ENCODE measurements at regions not wholly inside any gene's neighbourhood (a gene's known extent, or its start where the extent isn't known, plus 50 kb on each side); places are given as distances from the start of the nearest gene placed in this dataset.

DNA sequence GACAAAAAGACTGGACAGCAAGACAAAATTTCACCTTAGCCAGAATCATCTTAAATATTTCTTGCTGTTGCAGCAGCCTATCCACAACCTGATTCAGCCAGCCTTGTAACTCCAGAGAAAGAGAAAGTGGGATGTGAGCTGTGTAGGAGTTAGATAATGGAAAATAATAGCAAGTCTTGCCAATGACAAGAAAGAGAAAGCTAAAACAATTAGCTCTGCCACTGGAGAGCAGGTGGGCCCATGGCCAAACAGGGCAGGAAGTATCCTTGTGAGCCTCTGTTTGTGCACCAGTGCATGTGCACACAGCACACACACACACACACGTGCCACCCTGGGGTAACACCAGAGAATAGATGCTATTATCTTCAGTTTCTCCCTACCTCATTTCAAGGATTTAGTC lies 106.0 kb upstream of the CCDC196 start:
- no peak for DNase-seq

- DNase-seq, result no peak
Observed at GRCh38 chr14:66381755-66382154, 104.4 kb upstream of the CCDC196 start.

DNA sequence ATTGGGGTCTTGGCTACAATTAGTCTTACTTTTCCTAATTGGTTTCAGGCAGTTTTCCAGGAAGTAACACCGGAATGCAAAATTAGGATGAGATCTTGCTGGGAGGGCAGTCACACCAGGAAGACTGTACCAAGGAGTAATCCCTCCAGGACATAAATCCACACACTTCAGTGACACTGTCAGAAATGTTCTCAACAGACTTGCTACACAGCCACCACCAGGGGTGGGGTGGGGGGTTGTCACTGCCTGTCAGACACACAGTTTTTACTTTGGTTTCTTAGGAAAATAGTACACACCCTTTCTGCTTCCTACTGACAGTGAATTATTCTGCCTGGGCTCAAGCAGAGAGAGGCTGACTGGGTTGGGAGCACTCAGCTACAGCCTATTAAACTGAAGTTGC lies 102.9 kb upstream of the CCDC196 start:
- no peak for DNase-seq

- DNase-seq, result no peak
Observed at GRCh38 chr14:66383771-66384170, 102.4 kb upstream of the CCDC196 start.

GRCh38 chr14:66388516-66388915 lies 97.7 kb upstream of the CCDC196 start:
- no peak for DNase-seq

GRCh38 chr14:66389481-66389880 lies 96.7 kb upstream of the CCDC196 start:
- no peak for DNase-seq

DNA sequence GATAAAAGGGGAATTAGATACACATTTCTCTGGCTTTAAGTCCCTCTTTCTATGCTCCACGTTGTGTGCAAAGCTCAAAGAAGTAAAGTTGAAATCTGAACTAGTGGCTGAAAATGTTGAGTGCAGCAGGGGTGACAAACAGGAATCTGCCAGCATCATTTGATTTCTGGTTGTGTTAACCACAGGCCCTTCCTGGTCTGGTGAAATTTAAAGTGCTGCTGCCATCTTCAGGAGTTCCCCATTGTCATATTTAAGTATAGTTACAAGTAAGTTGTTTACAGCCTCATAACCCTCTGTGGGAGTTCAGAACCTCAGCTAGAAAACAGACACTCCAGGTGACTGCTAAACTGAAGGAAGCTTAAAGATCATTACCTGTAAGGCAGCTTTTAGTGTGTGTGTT lies 90.9 kb upstream of the CCDC196 start:
- no peak for DNase-seq

DNA sequence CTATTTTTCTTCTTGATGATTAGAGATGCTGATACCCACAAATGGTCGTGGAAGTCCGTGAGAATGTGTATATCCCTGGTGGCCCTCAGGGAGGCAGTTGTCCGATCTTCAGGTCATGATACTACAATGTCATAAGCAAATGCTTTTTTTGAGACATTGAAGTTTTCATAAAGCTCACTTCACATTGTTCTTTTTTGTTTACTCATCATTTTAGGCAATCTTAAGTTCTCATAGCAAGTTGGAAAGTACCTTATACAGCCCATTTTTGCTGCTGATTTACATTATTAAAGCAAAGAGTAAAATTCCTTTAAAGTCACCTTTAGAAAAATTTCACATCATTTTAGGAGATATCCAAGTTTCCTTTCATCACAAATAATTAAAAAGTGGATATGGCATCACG lies 90.0 kb upstream of the CCDC196 start:
- no peak for DNase-seq

DNA sequence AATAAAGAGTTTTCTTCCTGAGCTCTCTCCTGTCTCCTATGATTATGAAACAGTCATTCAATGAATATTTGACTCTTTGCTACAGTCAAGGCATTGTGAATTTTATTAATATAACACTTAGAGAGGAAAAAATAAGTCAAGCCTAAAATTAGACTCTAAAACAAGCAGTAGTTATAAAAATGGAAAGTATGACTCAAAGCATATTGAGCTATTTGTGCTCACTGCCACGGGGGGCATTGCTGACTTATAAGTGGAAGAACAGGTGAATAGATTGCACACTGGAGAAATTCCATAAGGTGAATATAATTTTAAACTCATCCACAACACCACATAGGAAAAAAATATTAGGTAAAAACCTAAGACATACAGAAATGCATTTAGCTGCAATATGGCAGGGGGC lies 87.7 kb upstream of the CCDC196 start:
- DNase-seq, result no peak

- DNase-seq, result no peak
Observed at GRCh38 chr14:66401449-66402095, 84.6 kb upstream of the CCDC196 start.

DNA sequence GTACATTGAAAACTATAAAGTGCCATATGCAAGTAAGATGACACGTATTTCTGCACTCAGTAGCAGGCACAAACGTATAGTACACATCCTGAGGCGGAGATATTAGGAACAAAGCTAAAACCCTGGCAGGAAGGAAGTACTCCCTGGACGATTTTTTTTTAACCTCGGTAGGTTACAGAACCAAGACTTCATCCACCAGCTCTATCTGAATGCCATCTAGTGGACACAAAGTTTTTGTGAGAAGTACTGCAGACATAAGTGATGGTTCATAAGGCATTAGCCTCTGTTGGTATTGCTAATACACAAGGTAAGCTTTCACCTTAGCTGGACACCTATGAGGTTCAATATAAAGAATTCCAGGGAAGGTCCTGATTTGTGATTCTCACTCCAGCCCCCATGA lies 83.0 kb upstream of the CCDC196 start:
- no peak for DNase-seq

DNA sequence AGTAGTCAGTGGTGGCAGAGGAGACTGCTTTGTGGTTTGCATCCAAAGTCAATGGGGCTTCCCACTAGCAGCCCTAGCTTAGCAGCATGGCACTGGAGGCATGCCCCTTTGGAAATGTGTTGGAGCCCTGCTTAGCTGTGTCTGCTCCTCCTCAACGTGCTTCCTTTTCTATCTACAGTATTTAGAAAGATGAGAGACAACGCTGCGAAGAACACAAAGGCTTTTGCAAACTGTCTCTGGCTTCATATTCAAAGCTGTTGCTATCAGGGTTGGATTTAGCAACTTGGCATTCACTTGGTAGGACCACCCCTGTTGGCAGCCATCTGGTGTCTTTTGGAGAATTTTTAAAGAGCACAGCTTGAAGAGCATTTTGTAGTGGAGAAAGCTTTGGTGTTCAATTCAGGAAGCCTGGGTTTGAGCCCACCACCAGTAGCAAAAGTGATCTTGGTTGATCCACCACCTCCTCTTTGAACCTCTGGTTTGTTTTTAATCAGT lies 82.1 kb upstream of the CCDC196 start:
- no peak for DNase-seq

DNA sequence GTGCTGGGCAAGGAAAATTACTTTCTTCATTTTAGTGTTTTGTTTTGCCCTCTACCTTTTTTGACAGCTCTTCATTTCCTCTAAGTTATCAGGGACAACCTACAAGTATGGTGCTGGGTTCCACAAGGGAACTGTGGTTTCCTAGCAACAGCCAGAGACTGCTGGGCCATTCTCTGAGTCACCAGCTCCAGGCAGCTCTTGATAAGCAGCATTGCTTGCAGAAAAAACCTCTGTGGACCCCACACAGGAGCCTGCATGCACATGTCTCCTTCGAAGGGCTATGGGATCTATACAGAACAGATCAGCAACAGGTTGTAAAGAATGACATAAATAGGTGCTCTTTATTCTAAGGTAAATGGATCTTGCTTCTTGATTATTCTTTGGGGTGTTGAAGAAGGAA lies 81.0 kb upstream of the CCDC196 start:
- DNase-seq, result no peak

GRCh38 chr14:66413901-66414300 lies 72.3 kb upstream of the CCDC196 start:
- no peak for DNase-seq

DNA sequence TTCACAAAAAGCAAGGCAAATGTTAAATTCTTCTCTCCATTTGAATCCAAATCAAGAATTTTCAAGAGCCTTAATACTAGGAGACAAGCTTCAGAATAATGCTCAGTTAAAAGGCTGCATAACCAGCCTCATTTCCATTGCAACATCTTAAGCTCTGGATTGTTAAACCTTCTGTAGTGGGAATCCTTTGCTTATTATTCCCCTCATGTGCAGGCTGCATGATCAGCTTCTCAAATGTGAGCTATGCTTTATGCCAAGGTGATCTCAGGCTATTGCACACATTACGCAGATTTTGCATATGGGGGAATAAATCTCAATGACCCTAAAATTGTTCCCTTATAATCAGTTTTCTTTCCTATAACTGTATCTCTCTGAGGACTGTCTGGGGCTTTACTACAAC lies 71.7 kb upstream of the CCDC196 start:
- no peak for DNase-seq

GRCh38 chr14:66420251-66421006 lies 65.7 kb upstream of the CCDC196 start:
- DNase-seq, result no peak

DNA sequence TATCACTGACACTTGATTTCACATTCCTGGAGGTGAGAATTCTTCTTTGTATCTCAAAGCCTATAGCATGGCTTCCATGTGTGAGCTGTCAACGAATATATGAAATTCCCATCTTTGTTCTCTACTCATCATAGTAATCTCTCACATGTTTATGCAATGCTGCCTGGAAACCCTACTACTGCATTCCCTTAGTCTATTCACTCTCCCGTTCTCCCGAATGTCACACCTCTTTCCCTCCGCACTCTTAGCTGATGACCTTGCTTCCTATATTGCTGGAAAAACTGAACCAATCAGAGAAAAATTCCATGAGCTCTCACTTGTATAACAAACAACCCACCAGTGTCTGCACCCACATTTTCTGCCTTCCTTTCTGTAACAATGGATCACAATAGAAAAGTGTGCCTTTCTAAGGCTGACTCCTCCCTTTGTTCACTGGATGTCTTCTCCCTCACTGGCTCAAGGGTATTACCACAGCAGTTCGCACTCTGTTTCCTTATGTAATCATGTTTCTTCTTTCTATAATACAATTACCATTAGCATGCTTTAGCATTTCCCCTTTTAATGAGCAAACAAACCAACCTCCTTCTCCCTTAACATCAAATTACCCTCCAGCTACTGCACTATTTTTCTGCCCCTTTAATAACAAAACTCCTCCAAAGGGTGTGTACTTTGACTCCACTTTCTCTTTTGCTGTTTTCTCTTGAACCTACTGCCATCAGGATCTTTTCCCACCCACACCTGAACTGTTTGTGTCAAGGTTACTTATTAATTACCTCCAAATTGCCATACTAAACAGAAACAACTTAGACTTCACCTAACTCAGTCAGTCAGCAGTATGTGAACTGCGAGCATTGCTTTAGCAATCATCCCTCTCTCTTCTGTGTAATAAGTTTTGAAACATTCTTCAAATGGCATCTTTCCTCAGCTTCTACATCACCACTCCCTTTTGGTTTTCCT lies 63.9 kb upstream of the CCDC196 start:
- DNase-seq, result no peak

- DNase-seq, result no peak
Observed at GRCh38 chr14:66425402-66425801, 60.8 kb upstream of the CCDC196 start.

DNA sequence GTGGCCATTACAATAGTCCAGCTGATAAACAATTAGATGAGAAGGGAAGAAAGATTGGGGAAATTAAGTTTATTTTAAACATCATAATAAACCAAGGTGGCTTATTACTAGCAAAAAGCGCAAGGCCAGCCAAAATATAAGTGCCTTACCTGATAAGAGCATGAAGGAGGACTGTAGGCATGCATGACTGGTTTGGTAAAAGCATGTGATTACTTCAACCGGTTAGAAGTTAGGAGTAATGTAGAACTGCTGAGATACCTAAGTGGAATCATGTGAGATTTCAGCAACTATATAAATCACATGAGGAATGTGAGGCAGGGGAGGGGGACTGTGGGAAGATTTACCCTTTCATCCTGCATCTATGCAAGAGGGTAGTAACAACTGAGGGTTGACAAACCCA lies 59.7 kb upstream of the CCDC196 start:
- DNase-seq, result no peak

GRCh38 chr14:66432334-66432733 lies 53.8 kb upstream of the CCDC196 start:
- no peak for DNase-seq

DNA sequence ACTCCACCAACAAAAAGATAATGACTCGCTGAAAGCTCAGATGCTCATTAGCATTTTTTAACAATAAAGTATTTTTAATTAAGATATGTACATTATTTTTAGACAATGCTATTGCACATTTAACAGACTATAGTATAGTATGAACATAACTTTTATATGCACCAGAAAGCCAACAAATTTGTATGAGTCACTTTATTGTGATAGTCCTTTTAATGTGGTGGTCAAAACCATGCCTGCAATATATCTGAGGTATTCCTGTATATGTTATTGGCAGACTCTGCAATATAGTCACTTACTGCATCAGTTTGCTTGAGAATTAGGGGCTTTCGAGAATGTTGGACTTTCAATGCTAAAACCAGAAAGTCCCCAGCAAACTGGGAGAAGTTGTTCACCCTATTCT lies 51.7 kb upstream of the CCDC196 start:
- no peak for DNase-seq

DNA sequence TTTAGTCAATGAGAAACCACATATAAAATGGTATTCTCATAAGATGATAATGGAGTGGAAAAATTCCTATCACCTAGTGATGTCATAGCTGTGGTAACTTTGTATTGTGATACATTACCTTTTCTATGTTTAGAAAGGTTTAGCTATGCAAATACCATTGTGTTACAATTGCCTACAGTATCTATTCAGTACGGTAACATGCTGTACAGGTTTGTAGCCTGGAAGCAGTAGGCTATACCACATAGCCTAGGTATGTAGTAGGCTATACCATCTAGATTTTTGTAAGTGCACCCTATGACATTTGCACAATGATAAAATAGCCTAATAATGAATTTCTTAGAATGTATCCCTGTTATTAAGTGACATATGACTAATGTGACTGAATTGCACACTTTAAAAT lies 50.5 kb upstream of the CCDC196 start:
- no peak for DNase-seq
